ENCODE measurements at regions not wholly inside any gene's neighbourhood (a gene's known extent, or its start where the extent isn't known, plus 50 kb on each side); places are given as distances from the start of the nearest gene placed in this dataset.

- TF ChIP-seq CTCF (IDR thresholded peaks at IDR 0.05) (no peak), POLR2A (IDR thresholded peaks at IDR 0.05) (no peak)
These were observed 76.7 kb upstream of the BLID start for GRCh38 chr11:122192634-122193255.

Measured in ovary (tissue), 3 donors.